Activated CD4-positive, alpha-beta T cell treated with anti-CD3 and anti-CD28 coated beads for 4 hours (primary cell): ENCODE measurements at regions not wholly inside any gene's neighbourhood (a gene's known extent, or its start where the extent isn't known, plus 50 kb on each side); places are given as distances from the start of the nearest gene placed in this dataset.

Source experiments
- DNase-seq, 2 donors: peaks; one replicate each; pipeline ENCODE4 v3.0.0-alpha.2; 2020

GRCh38 chr4:19879330-19879729 is 372.4 kb upstream of the SLIT2 start:
- DNase-seq, result no peak

- DNase-seq, result no peak
These were observed 393.7 kb upstream of the SLIT2 start for GRCh38 chr4:19857991-19858390.

GRCh38 chr4:19857380-19857779 is 394.3 kb upstream of the SLIT2 start:
- no peak for DNase-seq

DNA sequence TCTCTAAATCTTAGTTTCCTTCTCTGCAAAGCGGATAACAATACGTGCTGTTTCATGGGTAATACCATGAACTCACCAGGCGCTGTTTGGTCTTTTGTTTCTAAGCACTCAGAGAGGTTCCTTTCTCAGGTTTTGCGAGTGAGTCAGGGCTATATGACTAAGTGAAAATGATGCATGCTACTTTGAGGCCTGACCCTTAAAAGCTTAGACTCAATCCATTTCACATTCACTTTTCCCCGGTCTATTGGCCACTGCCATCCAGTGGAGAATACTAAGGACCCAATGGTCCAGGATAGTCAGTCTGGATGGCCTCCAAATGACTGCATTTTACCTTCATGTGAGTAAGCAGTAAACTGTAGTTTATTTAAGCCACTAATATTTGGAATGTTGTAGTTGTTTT is 400.8 kb upstream of the SLIT2 start:
- DNase-seq, result no peak

- no peak for DNase-seq
These were observed 407.3 kb upstream of the SLIT2 start for GRCh38 chr4:19844446-19844845.

GRCh38 chr4:19842471-19842870 is 409.2 kb upstream of the SLIT2 start:
- DNase-seq, result no peak

DNA sequence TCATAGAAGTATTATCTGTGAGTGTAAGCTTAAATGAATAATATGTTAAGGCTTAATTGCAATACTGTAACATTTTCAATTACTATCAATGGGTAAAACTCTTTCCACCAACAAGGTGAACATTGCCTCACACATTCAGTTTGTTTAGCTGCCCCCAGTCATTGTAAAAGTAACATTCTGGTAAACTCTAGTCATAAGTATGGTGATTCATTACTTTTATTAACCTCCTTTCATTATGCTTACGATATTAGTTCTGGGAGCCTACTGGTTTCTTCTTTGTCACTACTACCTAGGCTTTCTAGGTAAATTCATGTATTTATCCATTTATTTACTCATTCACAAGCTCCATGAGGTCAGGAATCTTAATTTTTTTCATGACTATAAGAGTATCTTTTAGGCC is 412.8 kb upstream of the SLIT2 start:
- no peak for DNase-seq

- no peak for DNase-seq
These were observed 416.3 kb upstream of the SLIT2 start for GRCh38 chr4:19835429-19835828.

- DNase-seq, result no peak
These were observed 419.3 kb upstream of the SLIT2 start for GRCh38 chr4:19832411-19832810.

DNA sequence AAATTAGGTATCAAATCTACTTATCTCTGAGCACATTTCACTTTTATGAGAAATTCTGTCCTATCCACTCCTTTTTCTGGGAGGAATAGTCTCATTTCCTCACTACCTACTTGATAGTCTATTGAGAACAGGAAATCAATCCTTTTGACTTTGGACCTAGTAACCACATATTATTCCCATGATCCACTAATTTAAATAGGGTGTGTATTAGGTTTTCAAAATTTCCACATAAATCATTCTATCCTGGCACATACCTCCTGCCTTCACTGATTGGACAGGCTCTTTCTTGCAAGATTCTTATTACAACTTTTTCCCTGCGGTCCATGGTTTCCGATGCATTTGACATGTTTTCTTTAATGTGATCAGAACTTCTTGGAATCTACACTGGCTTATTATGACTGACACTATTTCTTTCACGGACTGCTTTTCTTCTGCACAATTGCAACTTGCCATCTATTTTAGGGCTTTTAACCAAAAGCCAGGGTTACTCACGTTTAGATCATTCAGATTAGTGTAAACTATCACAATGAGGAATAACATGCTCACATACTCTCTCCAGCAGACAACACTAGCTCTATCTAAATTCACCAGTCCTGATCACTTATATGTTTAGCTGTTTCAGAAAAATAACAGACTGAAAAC is 419.9 kb upstream of the SLIT2 start:
- DNase-seq, result no peak

- DNase-seq, result no peak
These were observed 422.6 kb upstream of the SLIT2 start for GRCh38 chr4:19829101-19829500.

GRCh38 chr4:19823781-19824180 is 427.9 kb upstream of the SLIT2 start:
- no peak for DNase-seq

DNA sequence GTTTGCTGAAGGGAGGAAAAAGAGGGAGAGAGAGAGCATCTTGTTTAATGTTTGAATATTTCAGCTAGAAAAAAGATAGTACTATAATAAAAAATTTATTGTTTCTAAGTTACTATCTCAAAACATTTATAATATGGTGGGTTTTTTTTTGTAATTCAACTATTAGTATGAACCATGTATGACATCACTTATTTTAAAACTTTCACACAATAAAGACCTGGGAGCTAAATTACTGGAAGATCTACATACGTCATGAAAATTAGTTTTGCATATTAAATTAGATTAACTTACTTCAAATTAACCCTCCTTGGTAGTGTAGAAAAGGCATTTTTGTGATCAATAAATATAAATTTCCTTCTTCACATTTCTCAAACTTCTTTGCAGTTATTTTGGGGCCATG is 432.0 kb upstream of the SLIT2 start:
- no peak for DNase-seq

DNA sequence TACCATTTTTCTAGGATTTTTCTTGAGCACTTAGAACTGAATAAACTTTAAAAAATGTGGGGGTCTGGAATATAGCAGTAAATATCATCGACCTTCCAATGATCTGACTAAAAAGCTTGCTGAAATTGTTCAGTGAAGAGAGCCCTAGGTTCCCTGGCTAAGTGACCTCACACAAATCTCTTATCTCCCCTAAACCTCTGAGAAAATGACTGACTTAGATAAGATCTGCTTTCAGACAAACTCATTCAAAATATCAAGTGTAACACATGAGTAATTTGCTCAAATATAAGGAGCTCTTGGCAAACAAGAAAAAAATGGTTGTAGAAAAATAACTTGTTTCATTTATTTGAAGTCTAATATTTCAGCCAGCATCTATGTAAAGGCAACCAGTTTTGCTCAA is 441.7 kb upstream of the SLIT2 start:
- no peak for DNase-seq

- no peak for DNase-seq
These were observed 444.2 kb upstream of the SLIT2 start for GRCh38 chr4:19807505-19807904.

DNA sequence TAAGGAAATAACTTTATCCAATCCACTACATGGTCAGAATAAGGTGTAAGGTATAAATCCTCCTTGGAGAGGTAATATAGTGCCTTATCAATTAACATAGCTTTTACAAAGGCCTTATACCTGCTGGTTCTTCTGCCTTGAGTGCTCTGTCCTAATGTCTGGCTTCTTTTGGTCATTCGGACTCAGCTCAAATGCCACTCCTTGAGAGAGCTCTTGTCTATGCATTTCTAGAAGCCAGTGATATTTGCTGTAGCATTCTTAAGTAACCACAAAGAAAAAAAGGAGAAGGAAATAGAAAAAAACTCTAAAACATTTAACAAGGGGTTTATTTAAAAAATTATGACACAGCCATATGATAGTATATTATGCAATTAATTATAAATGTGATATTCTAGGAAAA is 444.8 kb upstream of the SLIT2 start:
- DNase-seq, result no peak

- DNase-seq, result no peak
These were observed 448.3 kb upstream of the SLIT2 start for GRCh38 chr4:19803406-19803805.

DNA sequence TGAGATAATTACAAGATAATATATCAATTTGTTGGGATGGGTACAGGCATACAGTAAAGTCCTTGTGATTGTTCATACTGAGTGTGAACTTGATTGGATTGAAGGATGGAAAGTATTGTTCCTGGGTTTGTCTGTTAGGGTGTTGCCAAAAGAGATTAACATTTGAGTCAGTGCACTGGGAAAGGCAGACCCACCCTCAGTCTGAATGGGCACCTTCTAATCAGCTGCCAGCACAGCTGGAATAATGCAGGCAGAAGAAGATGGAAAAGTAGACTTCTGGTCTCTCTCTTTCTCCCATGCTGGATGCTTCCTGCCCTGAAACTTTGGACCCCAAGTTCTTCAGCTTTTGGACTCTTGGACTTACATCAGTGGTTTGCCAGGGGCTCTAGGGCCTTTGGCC is 457.9 kb upstream of the SLIT2 start:
- no peak for DNase-seq

GRCh38 chr4:19791422-19792123 is 460.1 kb upstream of the SLIT2 start:
- no peak for DNase-seq

- DNase-seq, result no peak
These were observed 465.1 kb upstream of the SLIT2 start for GRCh38 chr4:19786616-19787015.

DNA sequence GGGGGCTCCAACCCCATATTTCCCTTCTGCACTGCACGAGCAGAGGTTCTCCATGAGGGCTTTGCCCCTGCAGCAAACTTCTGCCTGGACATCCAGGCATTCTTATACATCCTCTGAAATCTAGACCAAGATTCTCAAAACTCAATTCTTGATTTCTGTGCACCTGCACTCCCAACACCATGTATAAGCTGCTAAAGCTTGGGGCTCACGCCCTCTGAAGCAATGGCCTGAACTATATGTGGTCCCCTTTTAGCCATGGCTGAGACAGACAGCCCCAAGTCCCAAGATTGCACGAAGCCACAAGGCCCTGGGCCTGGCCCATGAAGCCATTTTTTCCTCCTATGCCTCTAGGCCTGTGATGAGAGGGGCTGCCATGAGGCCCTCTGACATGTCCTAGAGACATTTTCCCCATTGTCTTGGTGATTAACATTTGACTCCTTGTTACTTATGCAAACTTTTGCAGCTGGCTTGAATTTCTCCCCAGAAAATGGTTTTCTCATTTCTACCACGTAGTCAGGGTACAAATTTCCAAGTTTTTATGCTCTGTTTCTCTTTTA is 468.0 kb upstream of the SLIT2 start:
- DNase-seq, result no peak

DNA sequence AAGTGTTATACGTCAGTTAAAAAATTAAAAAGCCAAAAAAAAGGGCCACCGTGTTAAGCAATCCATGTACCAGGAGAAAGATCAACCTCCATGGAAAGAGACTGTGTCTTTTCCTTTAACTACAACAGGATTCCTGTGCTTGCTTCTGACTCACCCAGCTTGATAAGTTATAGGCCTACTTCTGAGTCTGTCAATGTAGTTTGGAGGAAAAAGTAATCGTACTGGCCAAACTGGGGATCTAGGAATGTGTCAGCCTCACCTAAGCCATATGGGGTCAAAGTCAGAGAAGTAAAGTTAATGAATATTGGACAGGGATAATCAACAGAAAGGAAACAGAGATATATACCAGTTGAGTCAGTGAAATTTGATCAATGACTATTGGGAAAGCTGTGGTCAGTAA is 470.8 kb upstream of the SLIT2 start:
- no peak for DNase-seq

- DNase-seq, result no peak
These were observed 474.8 kb upstream of the SLIT2 start for GRCh38 chr4:19776929-19777328.

- DNase-seq, result no peak
These were observed 475.7 kb upstream of the SLIT2 start for GRCh38 chr4:19776021-19776459.
